ENCODE measurements at regions not wholly inside any gene's neighbourhood (a gene's known extent, or its start where the extent isn't known, plus 50 kb on each side); places are given as distances from the start of the nearest gene placed in this dataset.

DNA sequence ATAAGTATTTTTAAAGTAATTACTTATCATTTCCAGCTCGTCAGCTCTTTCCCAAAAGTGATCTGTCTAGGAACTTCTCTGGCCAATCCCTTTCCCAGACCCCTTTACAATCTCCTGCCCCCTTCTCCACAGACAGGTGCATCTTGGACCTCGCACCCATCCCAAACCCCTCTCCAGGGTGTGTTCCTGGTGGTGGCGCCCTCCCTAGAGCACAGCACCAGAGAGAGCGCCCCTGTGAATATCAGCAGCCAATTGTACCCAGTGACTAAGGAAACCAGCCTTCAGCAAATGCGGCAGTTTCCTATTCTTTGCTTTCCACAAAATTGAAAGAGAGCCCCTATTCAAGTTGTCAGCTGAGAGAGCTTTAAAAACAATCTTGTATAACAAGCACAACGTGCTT, 157.7 kb downstream of the RNASET2 start:
- TF ChIP-seq, protein P1, sequence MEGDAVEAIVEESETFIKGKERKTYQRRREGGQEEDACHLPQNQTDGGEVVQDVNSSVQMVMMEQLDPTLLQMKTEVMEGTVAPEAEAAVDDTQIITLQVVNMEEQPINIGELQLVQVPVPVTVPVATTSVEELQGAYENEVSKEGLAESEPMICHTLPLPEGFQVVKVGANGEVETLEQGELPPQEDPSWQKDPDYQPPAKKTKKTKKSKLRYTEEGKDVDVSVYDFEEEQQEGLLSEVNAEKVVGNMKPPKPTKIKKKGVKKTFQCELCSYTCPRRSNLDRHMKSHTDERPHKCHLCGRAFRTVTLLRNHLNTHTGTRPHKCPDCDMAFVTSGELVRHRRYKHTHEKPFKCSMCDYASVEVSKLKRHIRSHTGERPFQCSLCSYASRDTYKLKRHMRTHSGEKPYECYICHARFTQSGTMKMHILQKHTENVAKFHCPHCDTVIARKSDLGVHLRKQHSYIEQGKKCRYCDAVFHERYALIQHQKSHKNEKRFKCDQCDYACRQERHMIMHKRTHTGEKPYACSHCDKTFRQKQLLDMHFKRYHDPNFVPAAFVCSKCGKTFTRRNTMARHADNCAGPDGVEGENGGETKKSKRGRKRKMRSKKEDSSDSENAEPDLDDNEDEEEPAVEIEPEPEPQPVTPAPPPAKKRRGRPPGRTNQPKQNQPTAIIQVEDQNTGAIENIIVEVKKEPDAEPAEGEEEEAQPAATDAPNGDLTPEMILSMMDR (tag by site-specific recombination; IDR thresholded peaks at IDR 0.05) = no peak
- TF ChIP-seq, protein P2, sequence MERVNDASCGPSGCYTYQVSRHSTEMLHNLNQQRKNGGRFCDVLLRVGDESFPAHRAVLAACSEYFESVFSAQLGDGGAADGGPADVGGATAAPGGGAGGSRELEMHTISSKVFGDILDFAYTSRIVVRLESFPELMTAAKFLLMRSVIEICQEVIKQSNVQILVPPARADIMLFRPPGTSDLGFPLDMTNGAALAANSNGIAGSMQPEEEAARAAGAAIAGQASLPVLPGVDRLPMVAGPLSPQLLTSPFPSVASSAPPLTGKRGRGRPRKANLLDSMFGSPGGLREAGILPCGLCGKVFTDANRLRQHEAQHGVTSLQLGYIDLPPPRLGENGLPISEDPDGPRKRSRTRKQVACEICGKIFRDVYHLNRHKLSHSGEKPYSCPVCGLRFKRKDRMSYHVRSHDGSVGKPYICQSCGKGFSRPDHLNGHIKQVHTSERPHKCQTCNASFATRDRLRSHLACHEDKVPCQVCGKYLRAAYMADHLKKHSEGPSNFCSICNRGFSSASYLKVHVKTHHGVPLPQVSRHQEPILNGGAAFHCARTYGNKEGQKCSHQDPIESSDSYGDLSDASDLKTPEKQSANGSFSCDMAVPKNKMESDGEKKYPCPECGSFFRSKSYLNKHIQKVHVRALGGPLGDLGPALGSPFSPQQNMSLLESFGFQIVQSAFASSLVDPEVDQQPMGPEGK (tag by site-specific recombination; IDR thresholded peaks at IDR 0.05) = no peak

All from HEK293 (cell line).